NCI-H524 (cell line): ENCODE measurements at regions not wholly inside any gene's neighbourhood (a gene's known extent, or its start where the extent isn't known, plus 50 kb on each side); places are given as distances from the start of the nearest gene placed in this dataset.

Source experiments
- DNase-seq, 2 experiments: peaks; one replicate each; lab custom pipeline; 2025; lab: John Stamatoyannopoulos, UW

GRCh38 chrX:13903405-13903804 is 86.5 kb upstream of the GPM6B start:
- no peak for DNase-seq

- no peak for DNase-seq
Measured at GRCh38 chrX:13902406-13902805, 85.5 kb upstream of the GPM6B start.

- no peak for DNase-seq
Measured at GRCh38 chrX:13901354-13901753, 84.5 kb upstream of the GPM6B start.

- no peak for DNase-seq
Measured at GRCh38 chrX:13900351-13900750, 83.5 kb upstream of the GPM6B start.

GRCh38 chrX:13899607-13900006 is 82.7 kb upstream of the GPM6B start:
- no peak for DNase-seq

- no peak for DNase-seq
Measured at GRCh38 chrX:13898603-13899002, 81.7 kb upstream of the GPM6B start.

- DNase-seq = peak; percentile 8 to 37
Measured at GRCh38 chrX:13898083-13898482, 81.2 kb upstream of the GPM6B start.

- no peak for DNase-seq
Measured at GRCh38 chrX:13897566-13897965, 80.7 kb upstream of the GPM6B start.

GRCh38 chrX:13894888-13895565 is 78.1 kb upstream of the GPM6B start:
- no peak for DNase-seq

- DNase-seq = no peak
Measured at GRCh38 chrX:13893826-13894225, 76.9 kb upstream of the GPM6B start.

GRCh38 chrX:13892856-13893255 is 76.0 kb upstream of the GPM6B start:
- no peak for DNase-seq

GRCh38 chrX:13891377-13892140 is 74.7 kb upstream of the GPM6B start:
- DNase-seq = no peak

- DNase-seq = no peak
Measured at GRCh38 chrX:13890806-13891205, 73.9 kb upstream of the GPM6B start.

- no peak for DNase-seq
Measured at GRCh38 chrX:13888284-13888683, 71.4 kb upstream of the GPM6B start.

GRCh38 chrX:13885591-13885990 is 68.7 kb upstream of the GPM6B start:
- DNase-seq = no peak

GRCh38 chrX:13876652-13877051 is 59.8 kb upstream of the GPM6B start:
- no peak for DNase-seq

- DNase-seq = peak in 1 of 2 experiments; percentile 31
Measured at GRCh38 chrX:13875572-13875971, 58.7 kb upstream of the GPM6B start.

GRCh38 chrX:13868591-13868990 is 51.7 kb upstream of the GPM6B start:
- no peak for DNase-seq
